ENCODE measurements at regions not wholly inside any gene's neighbourhood (a gene's known extent, or its start where the extent isn't known, plus 50 kb on each side); places are given as distances from the start of the nearest gene placed in this dataset.
"Not testable (repeated sequence)": the region's sequence is repeated elsewhere in the genome, so short reads cannot be mapped to it uniquely, and the experiment has no call there.

- DNase-seq (ENCODE audit: low spot score), result no peak
Measured at GRCh38 chr4:181752516-181752915, 490.7 kb upstream of the TENM3 start.

GRCh38 chr4:181753207-181753606 lies 490.0 kb upstream of the TENM3 start:
- DNase-seq (ENCODE audit: low spot score), result no peak

DNA sequence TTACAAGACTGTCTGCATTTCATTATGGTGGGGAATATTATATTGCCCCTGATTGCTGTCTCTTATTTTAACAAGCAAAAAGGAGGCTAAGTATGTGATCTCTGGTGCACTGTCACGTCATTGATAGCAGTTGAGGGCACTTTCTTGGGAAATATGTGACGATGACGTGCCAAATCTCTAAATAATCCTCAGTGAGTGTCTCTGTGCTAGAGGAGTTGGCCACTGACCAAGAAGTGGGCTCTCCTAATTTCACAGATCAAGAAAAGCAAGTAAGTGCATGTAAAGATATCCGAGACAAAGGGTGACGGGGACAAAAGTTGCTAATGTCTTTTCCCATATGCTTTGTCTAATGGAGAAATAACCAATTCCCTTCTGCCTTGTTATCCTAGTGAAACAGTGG lies 487.4 kb upstream of the TENM3 start:
- DNase-seq (ENCODE audit: low spot score), result no peak

DNA sequence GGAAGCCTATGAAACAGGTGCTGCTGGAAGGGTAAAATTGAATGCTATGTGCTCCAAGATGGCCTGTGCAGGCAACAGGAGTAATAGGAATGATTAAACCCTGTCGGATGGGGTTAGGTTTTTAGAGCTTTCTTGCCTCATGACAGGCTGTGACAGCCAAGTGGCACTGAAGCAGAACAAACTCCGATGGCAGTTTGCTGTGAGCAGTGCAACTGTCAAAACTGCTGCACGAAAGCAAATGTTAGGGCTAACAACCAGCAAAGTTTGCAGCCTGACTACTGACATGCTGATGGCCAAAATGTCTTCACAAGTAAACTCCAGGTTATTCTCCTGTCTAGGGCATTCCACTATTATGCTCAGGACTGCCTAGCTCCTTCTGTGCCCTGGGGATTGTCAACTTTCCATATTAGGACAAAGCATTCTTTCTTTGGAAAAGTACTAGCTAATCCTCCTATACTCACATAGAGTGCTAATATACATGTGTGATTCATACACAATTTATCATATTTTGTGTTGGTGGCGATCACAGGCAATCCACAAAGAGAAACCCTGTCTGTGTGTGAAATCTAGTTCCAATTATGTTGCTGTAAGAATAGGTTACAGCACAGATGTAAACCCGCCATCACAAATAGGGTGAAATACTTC lies 486.6 kb upstream of the TENM3 start:
- no peak for DNase-seq (ENCODE audit: low spot score)

- DNase-seq (ENCODE audit: low spot score), result no peak
Measured at GRCh38 chr4:181757098-181757497, 486.1 kb upstream of the TENM3 start.

GRCh38 chr4:181757910-181758660 lies 485.1 kb upstream of the TENM3 start:
- DNase-seq (ENCODE audit: low spot score), result no peak

- DNase-seq (ENCODE audit: low spot score), result no peak
Measured at GRCh38 chr4:181760560-181760959, 482.6 kb upstream of the TENM3 start.

DNA sequence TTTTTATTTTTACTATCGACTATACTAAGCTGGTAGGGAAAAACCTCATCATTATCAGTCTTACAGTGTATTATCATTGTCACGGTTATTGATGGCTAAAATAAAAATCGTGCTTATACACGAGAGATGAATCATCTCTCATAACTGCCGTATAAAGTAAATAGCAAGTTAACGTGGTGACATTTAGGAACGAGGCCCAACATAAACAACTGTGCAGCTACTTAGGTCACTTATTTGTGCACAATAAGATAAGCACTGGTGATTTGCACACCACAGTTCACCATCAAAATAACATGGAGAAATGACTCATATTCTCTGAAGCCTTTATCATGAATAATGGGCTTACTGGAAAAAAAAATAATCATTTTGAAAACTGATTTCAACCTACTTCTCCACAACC lies 482.0 kb upstream of the TENM3 start:
- no peak for DNase-seq (ENCODE audit: low spot score)

GRCh38 chr4:181766061-181766548 lies 477.1 kb upstream of the TENM3 start:
- no peak for DNase-seq (ENCODE audit: low spot score)

- no peak for DNase-seq (ENCODE audit: low spot score)
Measured at GRCh38 chr4:181770971-181771370, 472.2 kb upstream of the TENM3 start.

GRCh38 chr4:181775298-181775697 lies 467.9 kb upstream of the TENM3 start:
- no peak for DNase-seq (ENCODE audit: low spot score)

GRCh38 chr4:181776264-181777054 lies 466.7 kb upstream of the TENM3 start:
- no peak for DNase-seq (ENCODE audit: low spot score)

DNA sequence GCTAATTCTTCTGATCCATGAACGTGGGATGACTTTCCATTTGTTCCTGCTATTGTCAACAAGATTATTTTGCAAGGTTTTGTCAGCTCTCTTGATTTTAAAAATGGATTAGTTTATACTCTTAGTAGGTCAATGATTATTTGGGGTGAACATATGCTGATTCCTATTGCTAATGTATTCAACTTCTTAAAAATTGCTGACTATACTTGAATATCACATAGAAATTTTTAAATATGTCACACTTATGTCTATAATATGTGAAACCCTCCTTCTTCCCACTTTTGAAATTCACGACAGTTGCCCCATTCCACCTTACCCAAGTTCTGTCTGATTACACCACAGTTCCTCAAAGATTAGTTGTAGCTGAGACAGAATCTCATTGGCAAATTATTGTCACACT lies 465.7 kb upstream of the TENM3 start:
- no peak for DNase-seq (ENCODE audit: low spot score)

DNA sequence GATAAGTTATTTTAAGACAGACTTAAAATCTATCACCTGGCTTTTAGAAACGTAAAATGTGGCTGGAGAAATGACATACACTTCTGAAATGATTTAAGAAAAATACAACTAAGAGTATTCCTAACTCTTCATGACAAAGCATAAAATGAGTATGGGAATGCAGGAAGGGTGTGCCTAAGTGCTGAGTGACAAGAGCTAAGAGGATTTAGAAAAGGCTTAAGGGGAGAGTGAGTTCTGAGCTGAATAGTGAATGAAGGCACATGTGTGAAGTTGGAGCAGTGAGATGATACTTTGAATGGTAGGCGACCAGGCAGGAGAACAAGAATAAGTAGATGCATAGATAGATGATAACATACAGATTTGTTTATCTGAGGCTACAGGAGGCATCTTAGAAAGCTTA lies 458.3 kb upstream of the TENM3 start:
- no peak for DNase-seq (ENCODE audit: low spot score)

GRCh38 chr4:181792641-181793040 lies 450.6 kb upstream of the TENM3 start:
- no peak for DNase-seq (ENCODE audit: low spot score)

DNA sequence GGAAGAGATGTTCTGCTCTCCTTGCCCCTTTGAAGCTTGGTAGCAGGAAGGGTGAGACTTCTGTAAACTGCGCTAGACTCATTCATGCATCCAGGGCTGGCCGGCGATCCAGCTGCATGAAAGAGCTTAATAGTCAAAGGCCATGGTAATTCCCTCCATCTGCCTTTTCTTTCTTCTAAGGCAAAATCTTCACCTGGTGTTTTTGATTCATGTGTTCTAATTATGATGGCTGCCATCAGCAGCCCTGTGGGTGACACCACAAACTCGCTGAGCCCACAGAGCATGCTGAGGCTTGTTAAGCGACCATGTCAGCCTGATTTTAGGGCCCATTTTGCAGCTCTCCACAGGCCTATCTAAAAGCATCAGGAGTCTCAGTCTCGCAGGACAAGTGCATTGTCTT lies 450.1 kb upstream of the TENM3 start:
- DNase-seq (ENCODE audit: low spot score), result no peak

DNA sequence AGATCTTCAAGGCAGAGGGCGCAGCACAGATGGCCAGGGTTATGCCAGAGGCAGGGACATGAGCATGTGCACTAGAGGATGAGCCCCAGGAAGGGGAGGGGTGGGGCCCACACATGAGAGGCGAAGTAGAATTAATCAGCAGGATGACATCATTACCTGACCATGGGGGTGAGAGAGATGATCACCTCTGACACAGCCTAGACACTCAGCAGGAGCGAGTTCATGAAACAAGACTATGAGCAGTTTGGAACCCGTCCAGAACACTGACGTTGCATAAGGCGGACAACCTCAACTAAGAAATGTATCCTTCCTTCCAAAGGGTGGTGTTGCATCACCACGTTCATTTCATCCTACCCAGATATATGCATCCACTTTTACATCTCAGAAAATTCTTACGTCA lies 446.7 kb upstream of the TENM3 start:
- DNase-seq (ENCODE audit: low spot score), result no peak

DNA sequence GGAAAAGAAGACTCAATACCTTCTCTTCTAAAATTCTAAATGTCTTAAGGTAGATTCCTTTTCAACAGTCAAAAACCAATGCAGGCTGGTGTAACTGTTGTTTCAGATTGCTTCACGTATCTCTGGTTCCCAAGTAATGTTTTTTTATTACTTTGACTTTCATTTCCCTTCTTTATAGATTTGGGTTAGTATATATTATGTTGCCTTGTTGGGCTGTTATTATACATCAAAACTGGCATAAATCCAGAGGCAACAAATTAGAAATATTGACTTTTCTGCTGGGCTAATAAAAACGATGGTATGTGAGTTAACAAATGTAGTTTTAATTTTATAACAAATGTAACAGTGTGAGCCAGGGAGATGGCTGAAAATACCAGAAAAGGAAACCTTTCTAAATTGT lies 444.7 kb upstream of the TENM3 start:
- DNase-seq (ENCODE audit: low spot score), result no peak

DNA sequence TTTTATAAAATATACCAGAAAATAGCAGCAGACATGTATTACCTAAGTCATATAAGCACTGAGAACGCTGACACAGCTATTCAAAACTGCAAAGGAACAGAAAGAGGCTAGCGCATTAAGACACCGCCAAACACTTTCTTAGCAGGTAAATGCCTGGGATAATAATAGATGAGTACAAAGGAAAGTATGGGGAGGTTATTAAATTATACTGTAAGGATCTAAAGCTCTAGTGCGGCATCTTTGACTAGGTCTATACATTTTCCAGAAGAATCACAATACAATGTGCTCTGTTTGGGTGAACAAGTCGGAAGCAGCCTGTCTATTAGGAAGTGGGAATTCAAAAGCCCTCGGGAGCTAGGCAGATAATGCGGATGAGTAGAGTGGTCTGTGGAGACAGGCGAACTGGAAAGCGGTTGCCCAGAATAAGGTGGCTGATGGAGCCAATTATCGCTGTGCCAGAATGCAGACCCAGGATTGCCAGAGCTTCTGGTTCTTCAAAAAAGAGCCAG lies 443.6 kb upstream of the TENM3 start:
- no peak for DNase-seq (ENCODE audit: low spot score)

GRCh38 chr4:181802207-181802606 lies 441.0 kb upstream of the TENM3 start:
- DNase-seq (ENCODE audit: low spot score), result no peak

GRCh38 chr4:181807771-181808170 lies 435.4 kb upstream of the TENM3 start:
- no peak for DNase-seq (ENCODE audit: low spot score)

DNA sequence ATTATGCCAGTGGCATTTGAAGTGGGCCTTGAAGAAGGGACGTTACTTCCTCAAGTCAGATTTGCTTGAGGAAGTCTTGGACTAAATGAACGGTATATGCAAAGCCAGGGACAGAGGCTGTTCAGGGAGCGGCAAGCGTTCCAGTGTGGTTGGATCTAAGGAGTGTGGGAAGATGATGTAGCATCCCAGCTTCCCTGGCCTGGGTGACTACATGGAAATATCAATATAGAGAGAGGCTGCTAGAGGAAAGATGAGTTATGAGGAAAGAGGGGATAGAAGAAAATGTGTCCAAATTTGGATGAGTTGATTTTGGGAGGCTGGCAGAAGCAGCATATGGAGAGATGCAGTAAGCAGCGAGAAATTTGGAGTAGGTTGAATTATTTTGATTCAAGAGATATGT lies 432.5 kb upstream of the TENM3 start:
- DNase-seq (ENCODE audit: low spot score), result no peak

DNA sequence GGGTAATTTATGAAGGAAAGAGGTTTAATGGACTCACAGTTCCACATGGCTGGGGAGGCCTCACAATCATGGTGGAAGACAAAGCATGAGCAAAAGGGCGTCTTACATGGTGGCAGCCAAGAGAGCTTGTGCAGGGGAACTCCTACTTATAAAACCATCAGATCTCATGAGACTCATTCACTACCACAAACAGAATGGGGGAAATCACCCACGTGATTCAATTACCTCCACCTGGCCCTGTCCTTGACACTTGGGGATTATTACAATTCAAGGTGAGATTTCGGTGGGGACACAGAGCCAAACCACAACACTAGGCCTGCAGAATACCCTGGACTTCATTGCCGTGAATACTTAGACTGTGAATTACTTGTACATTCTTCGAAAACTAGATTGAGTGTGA lies 431.7 kb upstream of the TENM3 start:
- DNase-seq (ENCODE audit: low spot score), result not testable (repeated sequence)

Measured in germinal center (tissue), 1 donor.